GM19351 (cell line): ENCODE measurements at regions not wholly inside any gene's neighbourhood (a gene's known extent, or its start where the extent isn't known, plus 50 kb on each side); places are given as distances from the start of the nearest gene placed in this dataset.
"Not testable (repeated sequence)": the region's sequence is repeated elsewhere in the genome, so short reads cannot be mapped to it uniquely, and the experiment has no call there.

Experiments
- ATAC-seq: cut with Tn5 transposase; IDR thresholded peaks from one replicate; pipeline ENCODE4 v1.9.1; 2021; ENCODE audit warnings: mild to moderate bottlenecking, moderate library complexity; ENCODE audit not compliant: unreplicated experiment

DNA sequence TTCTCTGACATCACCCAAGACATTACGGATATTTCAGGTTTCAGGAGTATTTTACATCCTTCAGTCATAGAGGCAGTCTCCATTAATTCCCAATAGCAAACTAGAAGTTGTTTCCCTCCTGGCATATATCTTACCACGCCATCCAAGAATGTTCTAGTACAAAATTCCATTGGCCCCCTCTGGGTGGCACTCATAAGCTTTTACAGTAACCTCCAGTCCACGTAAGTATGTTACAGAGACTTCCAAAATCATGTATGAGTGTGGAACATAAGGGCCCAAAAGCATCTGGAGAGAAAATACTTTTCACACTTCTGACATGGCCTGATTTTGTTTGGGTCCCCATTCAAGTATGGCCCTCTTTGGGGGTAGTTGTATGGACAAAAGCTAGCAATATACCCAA, 58.1 kb upstream of the DHRS4 start:
- ATAC-seq: no peak

DNA sequence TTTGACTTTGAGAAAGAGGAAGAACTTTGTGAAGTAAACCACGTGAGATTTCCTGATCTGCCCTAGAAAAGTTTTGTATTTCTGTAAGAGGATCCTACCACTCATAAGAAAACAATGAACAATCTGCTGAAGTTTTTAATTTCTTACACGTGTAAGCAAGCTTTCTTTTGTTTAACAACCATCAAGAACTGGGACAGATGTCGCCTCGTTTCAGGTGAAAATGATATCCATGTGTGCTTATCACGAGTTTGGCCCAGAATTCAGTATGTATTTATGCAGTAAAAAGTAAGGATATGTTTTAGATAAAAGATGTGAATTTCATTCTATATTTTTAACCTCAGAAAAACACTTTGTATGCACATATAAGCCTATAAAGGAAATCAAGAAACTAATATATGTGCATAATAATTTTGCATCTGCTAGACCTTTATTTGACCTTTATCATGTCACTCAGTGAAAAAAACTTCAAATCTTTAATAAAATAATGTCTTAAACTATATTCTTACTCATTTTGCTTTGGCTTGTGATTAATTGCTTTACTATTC, 56.9 kb upstream of the DHRS4 start:
- no peak for ATAC-seq

DNA sequence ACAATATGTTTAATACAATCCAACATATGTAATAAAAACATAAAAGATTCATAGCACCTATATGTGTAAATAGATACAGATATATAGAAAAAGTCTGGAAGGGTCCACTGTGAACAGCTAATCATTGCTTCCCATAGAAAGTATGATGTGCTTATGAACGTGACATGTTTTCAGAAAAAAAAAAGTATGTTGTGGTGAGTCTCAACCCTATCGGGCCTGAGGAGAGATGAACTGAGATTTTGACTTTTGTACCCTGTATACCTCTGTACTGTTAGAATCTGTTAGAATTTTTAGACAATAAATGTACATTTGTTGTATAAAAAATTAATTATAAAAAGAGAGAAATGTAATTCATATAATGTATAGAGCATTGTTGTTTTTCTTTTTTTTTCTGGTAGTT, 56.3 kb upstream of the DHRS4 start:
- ATAC-seq: not testable (repeated sequence)

DNA sequence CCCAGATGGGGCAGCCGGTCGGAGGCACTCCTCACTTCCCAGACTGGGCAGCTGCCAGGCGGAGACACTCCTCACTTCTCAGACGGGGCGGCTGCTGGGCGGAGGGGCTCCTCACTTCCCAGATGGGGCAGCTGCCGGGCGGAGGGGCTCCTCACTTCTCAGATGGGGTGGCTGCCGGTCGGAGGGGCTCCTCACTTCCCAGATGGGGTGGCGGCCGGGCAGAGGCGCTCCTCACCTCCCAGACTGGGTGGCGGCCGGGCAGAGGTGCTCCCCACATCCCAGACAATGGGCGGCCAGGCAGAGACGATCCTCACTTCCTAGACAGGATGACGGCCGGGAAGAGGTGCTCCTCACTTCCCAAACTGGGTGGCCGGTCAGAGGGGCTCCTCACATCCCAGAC, 55.2 kb upstream of the DHRS4 start:
- ATAC-seq: not testable (repeated sequence)

DNA sequence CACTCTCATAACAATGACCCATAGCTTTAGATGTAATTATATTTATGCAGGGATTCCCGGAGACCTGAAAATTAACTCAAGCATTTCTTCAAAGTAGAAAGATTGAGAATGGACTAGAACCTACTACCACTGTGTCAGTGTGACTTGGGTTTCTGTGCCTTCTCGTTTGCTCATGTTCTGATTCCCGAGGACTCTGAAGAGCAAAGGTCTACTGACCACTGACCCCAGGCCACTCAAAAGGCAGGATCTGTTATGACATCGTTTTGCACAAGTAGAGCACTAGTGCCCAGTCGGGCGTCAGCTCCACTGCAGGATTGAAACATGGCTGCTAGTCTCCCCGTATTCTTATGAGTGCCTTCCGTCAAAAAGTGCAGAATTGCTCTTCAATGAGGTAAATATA, 53.8 kb upstream of the DHRS4 start:
- ATAC-seq: no peak

DNA sequence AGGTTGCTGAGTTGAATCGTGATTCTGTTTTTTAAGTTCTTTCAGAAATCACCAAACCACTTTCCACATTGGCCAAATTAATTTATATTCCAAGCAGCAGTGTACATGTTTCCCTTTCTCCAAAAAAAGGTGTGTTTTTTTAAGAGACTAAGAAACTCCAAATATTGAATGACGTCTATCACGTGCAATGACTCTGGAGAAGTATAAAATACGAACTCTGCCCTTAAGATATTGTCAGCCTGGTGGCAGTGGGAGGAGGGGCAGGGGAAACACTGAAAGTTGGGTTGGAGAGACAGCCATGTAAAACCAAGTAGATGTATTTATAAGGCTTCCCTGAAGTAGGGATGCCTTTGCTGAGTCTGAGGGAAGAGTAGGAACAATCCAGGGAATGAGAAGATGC, 50.1 kb upstream of the DHRS4 start:
- ATAC-seq: no peak
